Lower lobe of right lung (tissue), 2 donors: ENCODE measurements at regions not wholly inside any gene's neighbourhood (a gene's known extent, or its start where the extent isn't known, plus 50 kb on each side); places are given as distances from the start of the nearest gene placed in this dataset.

ENCODE experiments used
- ATAC-seq, 2 donors: fragments of 200-7000 bp; cut with Tn5 transposase; one replicate each; pipeline ENCODE4 v1.9.1; 2020 to 2022; ENCODE audit warnings: mild to moderate bottlenecking in 2 of 2, moderate library complexity in 2 of 2
- DNase-seq: peaks from one replicate; pipeline ENCODE4 v3.0.0-alpha.2; 2020
- H3K27ac ChIP-seq: fragments of 200-600 bp; one replicate; pipeline ENCODE4 v1.8.0; 2022
- H3K27me3 ChIP-seq: fragments of 200-600 bp; one replicate; pipeline ENCODE4 v1.8.0; 2022; ENCODE audit warnings: low read depth
- H3K36me3 ChIP-seq: fragments of 200-600 bp; one replicate; pipeline ENCODE4 v1.8.0; 2022; ENCODE audit warnings: mild to moderate bottlenecking
- H3K4me1 ChIP-seq: fragments of 200-600 bp; one replicate; pipeline ENCODE4 v1.8.0; 2022
- H3K4me3 ChIP-seq: fragments of 200-600 bp; one replicate; pipeline ENCODE4 v1.8.0; 2022; ENCODE audit warnings: mild to moderate bottlenecking
- H3K9me3 ChIP-seq: fragments of 200-600 bp; one replicate; pipeline ENCODE4 v1.8.0; 2022
- intact Hi-C: fragments of 100-400 bp; cut with DNase I; formaldehyde crosslinking; loops from one replicate; pipeline ENCODE4 v1.11.0; 2022
- TF ChIP-seq, protein P1 (sequence below): fragments of 200-600 bp; IDR thresholded peaks from one replicate; pipeline ENCODE4 v1.8.0; 2022; ENCODE audit warnings: antibody characterized with exemption, mild to moderate bottlenecking
- donor health status: DM: no; HTN: yes; CAD: no; lungs with severe emphysema.

GRCh38 chr2:176682278-176682677 lies 413.0 kb downstream of the MTX2 start:
- Histone ChIP-seq H3K27me3 (no peaks in the 10 kb centered on the region), H3K36me3 (no peaks in the 10 kb centered on the region), H3K4me1 (no peaks in the 10 kb centered on the region), H3K9me3 (no peaks in the 10 kb centered on the region), H3K4me3 (no peak overlapping the region), H3K27ac (no peak overlapping the region)
- TF ChIP-seq, protein P1, sequence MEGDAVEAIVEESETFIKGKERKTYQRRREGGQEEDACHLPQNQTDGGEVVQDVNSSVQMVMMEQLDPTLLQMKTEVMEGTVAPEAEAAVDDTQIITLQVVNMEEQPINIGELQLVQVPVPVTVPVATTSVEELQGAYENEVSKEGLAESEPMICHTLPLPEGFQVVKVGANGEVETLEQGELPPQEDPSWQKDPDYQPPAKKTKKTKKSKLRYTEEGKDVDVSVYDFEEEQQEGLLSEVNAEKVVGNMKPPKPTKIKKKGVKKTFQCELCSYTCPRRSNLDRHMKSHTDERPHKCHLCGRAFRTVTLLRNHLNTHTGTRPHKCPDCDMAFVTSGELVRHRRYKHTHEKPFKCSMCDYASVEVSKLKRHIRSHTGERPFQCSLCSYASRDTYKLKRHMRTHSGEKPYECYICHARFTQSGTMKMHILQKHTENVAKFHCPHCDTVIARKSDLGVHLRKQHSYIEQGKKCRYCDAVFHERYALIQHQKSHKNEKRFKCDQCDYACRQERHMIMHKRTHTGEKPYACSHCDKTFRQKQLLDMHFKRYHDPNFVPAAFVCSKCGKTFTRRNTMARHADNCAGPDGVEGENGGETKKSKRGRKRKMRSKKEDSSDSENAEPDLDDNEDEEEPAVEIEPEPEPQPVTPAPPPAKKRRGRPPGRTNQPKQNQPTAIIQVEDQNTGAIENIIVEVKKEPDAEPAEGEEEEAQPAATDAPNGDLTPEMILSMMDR = no peak
- intact Hi-C loops = no loop called here
- ATAC-seq (peak in 1 of 2 donors; percentile 33), DNase-seq (no peak)

GRCh38 chr2:176683618-176684111 lies 414.4 kb downstream of the MTX2 start:
- Histone ChIP-seq H3K27ac (no peak overlapping the region), H3K4me3 (no peak overlapping the region), H3K36me3 (no peaks in the 10 kb centered on the region), H3K4me1 (no peaks in the 10 kb centered on the region), H3K9me3 (no peaks in the 10 kb centered on the region), H3K27me3 (no peaks in the 10 kb centered on the region)
- intact Hi-C loops = no loop called here
- ATAC-seq (no peak), DNase-seq (no peak)
- TF ChIP-seq, protein P1 = no peak

- Histone ChIP-seq H3K4me1 (no peaks in the 10 kb centered on the region), H3K36me3 (no peaks in the 10 kb centered on the region), H3K27ac (no peak overlapping the region), H3K27me3 (no peaks in the 10 kb centered on the region), H3K4me3 (no peak overlapping the region), H3K9me3 (no peaks in the 10 kb centered on the region)
- TF ChIP-seq, protein P1 = no peak
- no peak for DNase-seq
- peak in 1 of 2 donors; percentile 39 for ATAC-seq
- intact Hi-C loops = no loop called here
These were observed 416.7 kb downstream of the MTX2 start for GRCh38 chr2:176685908-176686307.

DNA sequence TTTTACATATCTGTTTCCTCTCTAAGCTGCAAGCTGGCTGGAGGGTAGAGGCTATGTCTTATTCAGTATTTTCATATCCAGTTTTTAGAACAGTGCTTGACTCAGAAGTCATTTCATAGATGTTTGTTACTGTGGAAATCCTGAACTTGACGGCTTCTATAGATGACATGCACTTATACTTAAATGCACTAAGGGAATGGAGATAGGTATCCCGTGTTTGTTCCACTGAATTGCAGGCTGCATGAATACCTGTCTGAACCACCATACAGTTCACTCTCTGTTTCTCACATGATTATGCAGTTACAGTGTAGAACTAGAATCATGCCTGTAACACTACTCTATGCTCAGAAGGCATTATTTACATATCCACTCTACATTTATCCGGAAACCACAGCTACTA lies 417.1 kb downstream of the MTX2 start:
- no peak for ATAC-seq
- TF ChIP-seq, protein P1 = no peak
- H3K27me3 ChIP-seq = no peaks in the 10 kb centered on the region
- H3K36me3 ChIP-seq = no peaks in the 10 kb centered on the region
- H3K9me3 ChIP-seq = no peaks in the 10 kb centered on the region
- H3K4me3 ChIP-seq = no peak overlapping the region
- H3K4me1 ChIP-seq = no peaks in the 10 kb centered on the region
- H3K27ac ChIP-seq = no peak overlapping the region
- no peak for DNase-seq
- intact Hi-C loops = no loop called here

- TF ChIP-seq, protein P1 = no peak
- no peak for DNase-seq
- intact Hi-C loops = no loop called here
These were observed 418.1 kb downstream of the MTX2 start for GRCh38 chr2:176687342-176687741.

DNA sequence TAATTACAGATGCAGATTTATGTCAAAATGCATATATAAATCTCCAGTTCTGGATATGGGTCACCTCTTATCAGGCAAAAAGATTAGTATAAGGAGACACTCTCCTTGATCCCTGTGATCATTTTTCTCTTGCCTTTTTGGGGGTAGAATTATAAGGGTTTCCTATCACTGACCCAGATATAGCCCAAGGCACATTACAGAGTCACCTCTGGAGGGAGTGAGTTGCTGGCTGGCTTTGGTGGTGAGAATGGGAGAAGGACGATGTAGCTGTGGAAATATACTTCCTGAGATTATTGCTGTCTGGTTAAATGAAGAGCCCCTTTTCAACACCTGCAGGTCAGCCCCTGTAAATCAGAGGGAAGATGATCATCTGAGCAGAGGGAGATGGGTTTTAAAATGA lies 418.7 kb downstream of the MTX2 start:
- Histone ChIP-seq H3K4me1 (no peaks in the 10 kb centered on the region), H3K36me3 (no peaks in the 10 kb centered on the region), H3K9me3 (no peaks in the 10 kb centered on the region), H3K27me3 (no peaks in the 10 kb centered on the region), H3K27ac (no peak overlapping the region), H3K4me3 (no peak overlapping the region)
- ATAC-seq (no peak), DNase-seq (no peak)
- intact Hi-C loops = no loop called here
- TF ChIP-seq, protein P1 = no peak

More at GRCh38 chr2:176687342-176687741, 418.1 kb downstream of the MTX2 start:
- no peak for ATAC-seq
- Histone ChIP-seq H3K4me1 (no peaks in the 10 kb centered on the region), H3K36me3 (no peaks in the 10 kb centered on the region), H3K27me3 (no peaks in the 10 kb centered on the region), H3K4me3 (no peak overlapping the region), H3K27ac (no peak overlapping the region), H3K9me3 (no peaks in the 10 kb centered on the region)
